ENCODE measurements at regions not wholly inside any gene's neighbourhood (a gene's known extent, or its start where the extent isn't known, plus 50 kb on each side); places are given as distances from the start of the nearest gene placed in this dataset.

DNA sequence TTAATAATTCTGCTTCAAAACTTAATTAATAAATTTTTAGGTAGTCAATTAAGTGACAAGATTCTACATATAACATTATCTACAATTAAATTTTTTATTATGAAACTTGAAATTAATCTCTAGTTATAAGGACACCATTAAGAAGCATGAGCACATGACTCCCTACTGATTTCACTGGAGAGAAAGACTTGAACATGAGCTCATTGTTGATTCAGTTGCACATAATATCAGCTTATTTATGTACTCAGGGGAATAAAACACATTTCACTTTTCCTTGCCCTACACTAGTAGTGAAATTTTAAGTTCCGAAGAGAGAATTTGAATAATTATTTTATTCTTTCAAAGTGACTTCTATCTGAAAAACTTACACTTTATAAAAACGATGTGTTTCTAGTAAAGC lies 370.2 kb upstream of the EPHA7 start:
- H3K27me3 ChIP-seq (ENCODE audit: insufficient read depth, low read depth, low read length), result no peaks in the 10 kb centered on the region
- no peak overlapping the region for H2AFZ ChIP-seq (ENCODE audit: low read depth, low read length)
- H3K9ac ChIP-seq (ENCODE audit: low read length), result no peak overlapping the region
- no peaks in the 10 kb centered on the region for H3F3A ChIP-seq (ENCODE audit: insufficient read depth, low read length, poor library complexity, severe bottlenecking)
- no peak overlapping the region for H3K4me2 ChIP-seq (ENCODE audit: low read length)
- no peaks in the 10 kb centered on the region for H3K9me3 ChIP-seq (ENCODE audit: low read length)
- H3K79me2 ChIP-seq (replicated peaks; ENCODE audit: insufficient read depth, low read length), result no peaks in the 10 kb centered on the region
- H3K36me3 ChIP-seq (ENCODE audit: insufficient read depth, low read length), result no peaks in the 10 kb centered on the region
- H3K27ac ChIP-seq (ENCODE audit: low read length), result no peak overlapping the region
- H3K4me3 ChIP-seq (ENCODE audit: low read length), result no peak overlapping the region
- H4K20me1 ChIP-seq (ENCODE audit: insufficient read depth), result no peaks in the 10 kb centered on the region
- H3K9me2 ChIP-seq (ENCODE audit: insufficient read depth, low read length), result no peaks in the 10 kb centered on the region
- TF ChIP-seq TAF1 (IDR thresholded peaks at IDR 0.05; ENCODE audit: low read depth), result no peak
- TF ChIP-seq SMC3 (conservative IDR thresholded peaks at IDR 0.05; ENCODE audit: poor library complexity), result no peak
- TF ChIP-seq, protein P1, sequence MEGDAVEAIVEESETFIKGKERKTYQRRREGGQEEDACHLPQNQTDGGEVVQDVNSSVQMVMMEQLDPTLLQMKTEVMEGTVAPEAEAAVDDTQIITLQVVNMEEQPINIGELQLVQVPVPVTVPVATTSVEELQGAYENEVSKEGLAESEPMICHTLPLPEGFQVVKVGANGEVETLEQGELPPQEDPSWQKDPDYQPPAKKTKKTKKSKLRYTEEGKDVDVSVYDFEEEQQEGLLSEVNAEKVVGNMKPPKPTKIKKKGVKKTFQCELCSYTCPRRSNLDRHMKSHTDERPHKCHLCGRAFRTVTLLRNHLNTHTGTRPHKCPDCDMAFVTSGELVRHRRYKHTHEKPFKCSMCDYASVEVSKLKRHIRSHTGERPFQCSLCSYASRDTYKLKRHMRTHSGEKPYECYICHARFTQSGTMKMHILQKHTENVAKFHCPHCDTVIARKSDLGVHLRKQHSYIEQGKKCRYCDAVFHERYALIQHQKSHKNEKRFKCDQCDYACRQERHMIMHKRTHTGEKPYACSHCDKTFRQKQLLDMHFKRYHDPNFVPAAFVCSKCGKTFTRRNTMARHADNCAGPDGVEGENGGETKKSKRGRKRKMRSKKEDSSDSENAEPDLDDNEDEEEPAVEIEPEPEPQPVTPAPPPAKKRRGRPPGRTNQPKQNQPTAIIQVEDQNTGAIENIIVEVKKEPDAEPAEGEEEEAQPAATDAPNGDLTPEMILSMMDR (IDR thresholded peaks at IDR 0.05; ENCODE audit: poor library complexity, severe bottlenecking), result no peak
- TF ChIP-seq EZH2 (IDR thresholded peaks at IDR 0.05; ENCODE audit: borderline replicate concordance, insufficient read depth, low read length, poor library complexity, severe bottlenecking), result no peak
- TF ChIP-seq RAD21 (conservative IDR thresholded peaks at IDR 0.05), result no peak
- no peak for TF ChIP-seq MXI1 (conservative IDR thresholded peaks at IDR 0.05; ENCODE audit: poor library complexity, severe bottlenecking)
- no peak for TF ChIP-seq POLR2AphosphoS5 (IDR thresholded peaks at IDR 0.05)
- TF ChIP-seq, protein P2, sequence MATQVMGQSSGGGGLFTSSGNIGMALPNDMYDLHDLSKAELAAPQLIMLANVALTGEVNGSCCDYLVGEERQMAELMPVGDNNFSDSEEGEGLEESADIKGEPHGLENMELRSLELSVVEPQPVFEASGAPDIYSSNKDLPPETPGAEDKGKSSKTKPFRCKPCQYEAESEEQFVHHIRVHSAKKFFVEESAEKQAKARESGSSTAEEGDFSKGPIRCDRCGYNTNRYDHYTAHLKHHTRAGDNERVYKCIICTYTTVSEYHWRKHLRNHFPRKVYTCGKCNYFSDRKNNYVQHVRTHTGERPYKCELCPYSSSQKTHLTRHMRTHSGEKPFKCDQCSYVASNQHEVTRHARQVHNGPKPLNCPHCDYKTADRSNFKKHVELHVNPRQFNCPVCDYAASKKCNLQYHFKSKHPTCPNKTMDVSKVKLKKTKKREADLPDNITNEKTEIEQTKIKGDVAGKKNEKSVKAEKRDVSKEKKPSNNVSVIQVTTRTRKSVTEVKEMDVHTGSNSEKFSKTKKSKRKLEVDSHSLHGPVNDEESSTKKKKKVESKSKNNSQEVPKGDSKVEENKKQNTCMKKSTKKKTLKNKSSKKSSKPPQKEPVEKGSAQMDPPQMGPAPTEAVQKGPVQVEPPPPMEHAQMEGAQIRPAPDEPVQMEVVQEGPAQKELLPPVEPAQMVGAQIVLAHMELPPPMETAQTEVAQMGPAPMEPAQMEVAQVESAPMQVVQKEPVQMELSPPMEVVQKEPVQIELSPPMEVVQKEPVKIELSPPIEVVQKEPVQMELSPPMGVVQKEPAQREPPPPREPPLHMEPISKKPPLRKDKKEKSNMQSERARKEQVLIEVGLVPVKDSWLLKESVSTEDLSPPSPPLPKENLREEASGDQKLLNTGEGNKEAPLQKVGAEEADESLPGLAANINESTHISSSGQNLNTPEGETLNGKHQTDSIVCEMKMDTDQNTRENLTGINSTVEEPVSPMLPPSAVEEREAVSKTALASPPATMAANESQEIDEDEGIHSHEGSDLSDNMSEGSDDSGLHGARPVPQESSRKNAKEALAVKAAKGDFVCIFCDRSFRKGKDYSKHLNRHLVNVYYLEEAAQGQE (IDR thresholded peaks at IDR 0.05; ENCODE audit: borderline replicate concordance), result no peak
- no peak for TF ChIP-seq EP300 (conservative IDR thresholded peaks at IDR 0.05; ENCODE audit: poor library complexity, severe bottlenecking)

DNA sequence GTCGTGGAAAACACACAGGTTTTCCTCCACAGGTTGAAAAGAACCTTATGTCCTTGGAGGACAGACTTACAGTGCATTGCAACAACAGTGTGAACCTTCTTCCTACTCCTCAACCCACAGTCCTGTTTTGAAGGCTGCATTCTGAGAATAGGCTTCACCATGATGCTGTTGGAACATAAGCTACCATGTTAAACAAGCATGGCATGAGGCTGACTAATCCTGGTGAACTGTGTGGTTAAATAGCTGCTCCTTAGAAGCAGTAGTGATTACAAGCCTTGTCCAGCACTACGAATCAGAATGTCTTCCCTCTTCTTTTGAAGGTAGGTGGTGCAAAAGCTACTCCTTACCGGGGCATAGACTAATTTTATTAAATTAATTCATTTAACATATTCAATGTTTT lies 368.5 kb upstream of the EPHA7 start:
- H3K27ac ChIP-seq (ENCODE audit: low read length), result no peak overlapping the region
- H2AFZ ChIP-seq (ENCODE audit: low read depth, low read length), result no peak overlapping the region
- H3F3A ChIP-seq (ENCODE audit: insufficient read depth, low read length, poor library complexity, severe bottlenecking), result no peaks in the 10 kb centered on the region
- H4K20me1 ChIP-seq (ENCODE audit: insufficient read depth), result no peaks in the 10 kb centered on the region
- H3K27me3 ChIP-seq (ENCODE audit: insufficient read depth, low read depth, low read length), result no peaks in the 10 kb centered on the region
- H3K4me2 ChIP-seq (ENCODE audit: low read length), result no peak overlapping the region
- no peak overlapping the region for H3K4me3 ChIP-seq (ENCODE audit: low read length)
- H3K9ac ChIP-seq (ENCODE audit: low read length), result no peak overlapping the region
- H3K79me2 ChIP-seq (replicated peaks; ENCODE audit: insufficient read depth, low read length), result no peaks in the 10 kb centered on the region
- TF ChIP-seq EP300 (conservative IDR thresholded peaks at IDR 0.05; ENCODE audit: poor library complexity, severe bottlenecking), result no peak
- TF ChIP-seq, protein P1 (IDR thresholded peaks at IDR 0.05; ENCODE audit: poor library complexity, severe bottlenecking), result no peak
- TF ChIP-seq POLR2AphosphoS5 (IDR thresholded peaks at IDR 0.05), result no peak
- no peak for TF ChIP-seq SMC3 (conservative IDR thresholded peaks at IDR 0.05; ENCODE audit: poor library complexity)
- TF ChIP-seq TAF1 (IDR thresholded peaks at IDR 0.05; ENCODE audit: low read depth), result no peak
- TF ChIP-seq EZH2 (IDR thresholded peaks at IDR 0.05; ENCODE audit: borderline replicate concordance, insufficient read depth, low read length, poor library complexity, severe bottlenecking), result no peak
- TF ChIP-seq, protein P2 (IDR thresholded peaks at IDR 0.05; ENCODE audit: borderline replicate concordance), result no peak
- no peak for TF ChIP-seq MXI1 (conservative IDR thresholded peaks at IDR 0.05; ENCODE audit: poor library complexity, severe bottlenecking)
- no peak for TF ChIP-seq RAD21 (conservative IDR thresholded peaks at IDR 0.05)
- no peaks in the 10 kb centered on the region for H3K9me2 ChIP-seq (ENCODE audit: insufficient read depth, low read length)
- H3K36me3 ChIP-seq (ENCODE audit: insufficient read depth, low read length), result no peaks in the 10 kb centered on the region
- H3K9me3 ChIP-seq (ENCODE audit: low read length), result no peaks in the 10 kb centered on the region

Data from neural cell (in vitro differentiated cells).